Astrocyte (in vitro differentiated cells and primary cell): ENCODE measurements at regions not wholly inside any gene's neighbourhood (a gene's known extent, or its start where the extent isn't known, plus 50 kb on each side); places are given as distances from the start of the nearest gene placed in this dataset.
"Not testable (repeated sequence)": the region's sequence is repeated elsewhere in the genome, so short reads cannot be mapped to it uniquely, and the experiment has no call there.

Source experiments
- DNase-seq: peaks from one replicate; pipeline ENCODE4 v3.0.0-alpha.2; 2010; ENCODE audit warnings: low read depth
- FAIRE-seq: peaks from 2 replicates; lab custom pipeline; 2011; peaks lifted over from hg19 to GRCh38; lab: Jason Lieb, UNC
- H2AFZ ChIP-seq: 2 replicates; pipeline ENCODE4 v1.6.0; 2012; ENCODE audit warnings: low read depth, low read length, inconsistent platforms
- H3K27ac ChIP-seq: 2 replicates; pipeline ENCODE4 v1.5.1; 2011; ENCODE audit warnings: low read depth, low read length, inconsistent platforms
- H3K27me3 ChIP-seq: 2 replicates; pipeline ENCODE4 v1.6.0; 2011; ENCODE audit warnings: low read length, inconsistent platforms; ENCODE audit not compliant: insufficient read depth
- H3K36me3 ChIP-seq: 2 replicates; pipeline ENCODE4 v1.5.1; 2011; ENCODE audit warnings: low read length, inconsistent platforms; ENCODE audit not compliant: insufficient read depth
- H3K4me1 ChIP-seq: 2 replicates; pipeline ENCODE4 v1.5.1; 2011; ENCODE audit warnings: low read length, inconsistent platforms; ENCODE audit not compliant: insufficient read depth
- H3K4me2 ChIP-seq: 2 replicates; pipeline ENCODE4 v1.6.0; 2012; ENCODE audit warnings: low read length, inconsistent platforms
- H3K4me3 ChIP-seq: 2 replicates; pipeline ENCODE4 v1.5.1; 2011; ENCODE audit warnings: low read depth, mild to moderate bottlenecking, low read length, inconsistent platforms; ENCODE audit not compliant: insufficient read depth
- H3K79me2 ChIP-seq: 2 replicates; pipeline ENCODE4 v1.6.0; 2012; ENCODE audit warnings: mild to moderate bottlenecking, low read length, inconsistent platforms; ENCODE audit not compliant: insufficient read depth
- H3K9ac ChIP-seq: 2 replicates; pipeline ENCODE4 v1.6.0; 2012; ENCODE audit warnings: mild to moderate bottlenecking, low read length, inconsistent platforms
- H3K9me3 ChIP-seq: 2 replicates; pipeline ENCODE4 v1.5.1; 2012; ENCODE audit warnings: low read depth, mild to moderate bottlenecking, low read length, inconsistent platforms; ENCODE audit not compliant: insufficient read depth
- H4K20me1 ChIP-seq: 2 replicates; pipeline ENCODE4 v1.6.0; 2012; ENCODE audit warnings: low read length, inconsistent platforms; ENCODE audit not compliant: insufficient read depth
- H3K27ac Mint-ChIP-seq: one replicate; pipeline ENCODE4 v1.8.0; 2021; ENCODE audit warnings: mild to moderate bottlenecking, mixed read lengths; ENCODE audit not compliant: unreplicated experiment
- H3K27me3 Mint-ChIP-seq: one replicate; pipeline ENCODE4 v1.8.0; 2021; ENCODE audit warnings: low read depth, mixed read lengths; ENCODE audit not compliant: unreplicated experiment
- H3K36me3 Mint-ChIP-seq: one replicate; pipeline ENCODE4 v1.8.0; 2021; ENCODE audit warnings: low read depth, mixed read lengths; ENCODE audit not compliant: unreplicated experiment
- H3K4me1 Mint-ChIP-seq: one replicate; pipeline ENCODE4 v1.8.0; 2021; ENCODE audit warnings: low read depth, mixed read lengths; ENCODE audit not compliant: unreplicated experiment
- H3K4me3 Mint-ChIP-seq: one replicate; pipeline ENCODE4 v1.8.0; 2021; ENCODE audit warnings: mild to moderate bottlenecking, moderate library complexity, mixed read lengths; ENCODE audit not compliant: unreplicated experiment
- H3K9me3 Mint-ChIP-seq: one replicate; pipeline ENCODE4 v1.8.0; 2021; ENCODE audit warnings: mild to moderate bottlenecking, mixed read lengths; ENCODE audit not compliant: unreplicated experiment
- CTCF ChIP-seq: IDR thresholded peaks from 2 replicates; pipeline ENCODE4 v1.5.1; 2011; ENCODE audit warnings: low read depth, mild to moderate bottlenecking, inconsistent platforms, low read length, moderate library complexity; ENCODE audit not compliant: insufficient read depth
- EZH2 ChIP-seq: IDR thresholded peaks from 2 replicates; pipeline ENCODE4 v1.6.1; 2012; ENCODE audit warnings: mild to moderate bottlenecking, low read length, inconsistent platforms; ENCODE audit not compliant: insufficient read depth

GRCh38 chr5:167940911-167941310 is 350.5 kb upstream of the WWC1 start:
- H3K9ac ChIP-seq: peak overlapping the region; percentile 36
- H3K4me1 Mint-ChIP-seq: peaks cover 65% of the 10 kb centered on the region

GRCh38 chr5:167941556-167941955 is 349.9 kb upstream of the WWC1 start:
- H3K27ac ChIP-seq: peak overlapping the region; percentile 62
- peaks cover 33% of the 10 kb centered on the region for H3K4me1 ChIP-seq
- peak overlapping the region; percentile 80 for H3K27ac Mint-ChIP-seq
- not testable (repeated sequence) for FAIRE-seq, H3K36me3 ChIP-seq, H3K9me3 Mint-ChIP-seq, H3K27me3 ChIP-seq, H2AFZ ChIP-seq, H3K4me3 ChIP-seq, H3K79me2 ChIP-seq, H3K36me3 Mint-ChIP-seq, H3K4me2 ChIP-seq, H3K9me3 ChIP-seq, H3K27me3 Mint-ChIP-seq, H4K20me1 ChIP-seq, H3K9ac ChIP-seq, H3K4me3 Mint-ChIP-seq
- DNase-seq: peak; percentile 75
- H3K4me1 Mint-ChIP-seq: peaks cover 66% of the 10 kb centered on the region

More at GRCh38 chr5:167940911-167941310, 350.5 kb upstream of the WWC1 start:
- Histone ChIP-seq H2AFZ (no peak overlapping the region), H3K27me3 (no peaks in the 10 kb centered on the region), H3K4me3 (no peak overlapping the region), H3K9me3 (no peaks in the 10 kb centered on the region), H3K27ac (peak overlapping the region; percentile 62), H3K4me1 (peaks cover 27% of the 10 kb centered on the region), H3K4me2 (no peak overlapping the region), H4K20me1 (no peaks in the 10 kb centered on the region), H3K36me3 (no peaks in the 10 kb centered on the region), H3K79me2 (no peaks in the 10 kb centered on the region)
- DNase-seq: peak; percentile 81
- FAIRE-seq: no peak
- H3K4me3 Mint-ChIP-seq: no peak overlapping the region
- H3K9me3 Mint-ChIP-seq: peaks cover 2% of the 10 kb centered on the region
- peaks cover 8% of the 10 kb centered on the region for H3K36me3 Mint-ChIP-seq
- H3K27me3 Mint-ChIP-seq: no peaks in the 10 kb centered on the region
- TF ChIP-seq EZH2: no peak
- no peak for TF ChIP-seq CTCF
- peak overlapping the region; percentile 83 for H3K27ac Mint-ChIP-seq

GRCh38 chr5:167943343-167943742 is 348.1 kb upstream of the WWC1 start:
- Mint-ChIP-seq H3K4me3 (no peak overlapping the region), H3K4me1 (peaks cover 72% of the 10 kb centered on the region), H3K27ac (peak overlapping the region; percentile 99), H3K9me3 (no peaks in the 10 kb centered on the region), H3K27me3 (no peaks in the 10 kb centered on the region), H3K36me3 (peaks cover 3% of the 10 kb centered on the region)
- Histone ChIP-seq H3K27me3 (no peaks in the 10 kb centered on the region), H3K9me3 (no peaks in the 10 kb centered on the region), H2AFZ (no peak overlapping the region), H3K9ac (peak overlapping the region; percentile 27), H3K27ac (peak overlapping the region; percentile 90), H3K4me3 (no peak overlapping the region), H3K4me1 (peaks cover 43% of the 10 kb centered on the region), H4K20me1 (no peaks in the 10 kb centered on the region), H3K4me2 (no peak overlapping the region), H3K36me3 (no peaks in the 10 kb centered on the region), H3K79me2 (no peaks in the 10 kb centered on the region)
- FAIRE-seq (peak; percentile 72), DNase-seq (no peak)
- TF ChIP-seq CTCF (no peak), EZH2 (no peak)
